Vagina (tissue), 2 donors: ENCODE measurements at regions not wholly inside any gene's neighbourhood (a gene's known extent, or its start where the extent isn't known, plus 50 kb on each side); places are given as distances from the start of the nearest gene placed in this dataset.

Source experiments
- CTCF ChIP-seq, 3 experiments: fragments of 450-650 bp in 2 of 3; fragments of 200-600 bp in 1 of 3; sonication (generic) in 1 of 3; IDR thresholded peaks; one replicate each; pipeline ENCODE4 v1.5.1; 2017 to 2019; ENCODE audit warnings: antibody characterized with exemption in 3 of 3, mild to moderate bottlenecking in 2 of 3, moderate library complexity in 2 of 3
- POLR2A ChIP-seq, 2 donors: fragments of 450-650 bp; IDR thresholded peaks; one replicate each; pipeline ENCODE4 v1.6.1; 2017; ENCODE audit warnings: antibody characterized with exemption in 2 of 2, mild to moderate bottlenecking in 2 of 2, moderate library complexity in 2 of 2
- POLR2AphosphoS5 ChIP-seq, 2 donors: sonication (generic); formaldehyde crosslinking; IDR thresholded peaks; one replicate each; pipeline ENCODE4 v1.9.0; 2017; ENCODE audit warnings: antibody characterized with exemption in 2 of 2, mild to moderate bottlenecking in 2 of 2, low read depth in 1 of 2; ENCODE audit not compliant: insufficient read depth in 1 of 2

DNA sequence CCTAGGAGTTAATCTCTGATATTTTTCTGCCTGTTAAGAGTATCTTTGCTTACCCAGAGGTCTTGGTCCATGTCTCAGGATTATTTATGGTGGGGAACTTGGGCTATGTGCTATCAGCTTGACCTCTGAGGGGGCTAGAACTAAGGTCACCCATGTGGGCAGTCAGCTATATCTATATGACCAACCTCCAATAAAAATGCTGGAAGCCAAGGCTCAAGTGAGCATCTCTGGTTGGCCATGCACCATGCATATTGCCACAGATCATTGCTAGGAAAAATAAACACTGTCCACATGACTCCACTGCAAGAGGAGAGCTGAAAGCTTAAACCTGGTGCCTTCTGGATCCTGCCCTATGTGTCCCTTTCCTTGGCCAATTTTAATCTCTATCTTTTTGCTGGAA, 196.5 kb upstream of the SLC7A11 start:
- TF ChIP-seq CTCF (IDR thresholded peaks at IDR 0.05) (no peak), POLR2AphosphoS5 (IDR thresholded peaks at IDR 0.05; ENCODE audit: insufficient read depth in 1 of 2, low read depth in 1 of 2) (no peak), POLR2A (IDR thresholded peaks at IDR 0.05) (no peak)
